Activated CD8-positive, alpha-beta memory T cell treated with anti-CD3 and anti-CD28 coated beads, Interleukin-2, amount 50 U/mL, for 4 hours (primary cell): ENCODE measurements at regions not wholly inside any gene's neighbourhood (a gene's known extent, or its start where the extent isn't known, plus 50 kb on each side); places are given as distances from the start of the nearest gene placed in this dataset.

ENCODE experiments used
- DNase-seq: peaks from one replicate; pipeline ENCODE4 v3.0.0-alpha.2; 2020

DNA sequence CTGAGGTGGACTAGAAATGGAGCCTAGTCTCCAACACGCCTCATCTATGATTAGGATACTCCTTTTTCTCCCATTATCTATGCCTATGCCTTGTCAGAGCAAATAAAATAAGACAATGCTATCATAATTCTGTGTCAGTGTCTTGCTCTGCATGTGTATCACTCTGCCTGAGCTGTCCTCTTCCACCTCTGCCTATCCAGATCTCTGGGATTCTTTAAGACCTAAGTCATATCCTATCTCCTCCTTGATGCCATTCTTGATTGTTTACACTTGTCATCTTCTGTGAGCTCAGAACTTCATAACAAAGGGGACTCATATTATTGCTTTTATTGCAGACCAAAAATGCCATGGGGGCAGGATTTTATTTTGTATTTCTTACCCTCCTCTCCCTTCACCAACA lies 351.2 kb upstream of the C9orf72 start:
- DNase-seq: no peak

GRCh38 chr9:27925815-27926214 lies 352.5 kb upstream of the C9orf72 start:
- DNase-seq: no peak

DNA sequence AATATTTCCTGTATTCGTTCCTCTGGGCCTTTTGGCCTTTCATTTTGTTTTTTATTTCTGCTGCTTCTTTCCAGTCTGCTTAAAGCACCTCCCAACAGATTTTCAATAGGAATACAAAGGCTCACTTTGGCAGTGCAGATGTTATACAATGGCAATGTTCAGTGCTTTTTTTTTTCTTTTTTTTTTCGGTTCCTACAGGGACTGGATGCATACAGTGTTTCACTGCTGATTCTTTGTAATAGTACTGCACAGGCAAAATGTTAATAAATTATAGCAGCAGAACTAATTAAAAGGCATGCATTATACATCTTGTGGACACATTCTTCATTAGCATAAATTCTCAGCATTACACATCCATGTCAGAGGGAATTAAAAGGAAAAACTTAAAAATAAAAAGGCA lies 356.6 kb upstream of the C9orf72 start:
- no peak for DNase-seq

GRCh38 chr9:27933210-27934025 lies 360.1 kb upstream of the C9orf72 start:
- DNase-seq: no peak

DNA sequence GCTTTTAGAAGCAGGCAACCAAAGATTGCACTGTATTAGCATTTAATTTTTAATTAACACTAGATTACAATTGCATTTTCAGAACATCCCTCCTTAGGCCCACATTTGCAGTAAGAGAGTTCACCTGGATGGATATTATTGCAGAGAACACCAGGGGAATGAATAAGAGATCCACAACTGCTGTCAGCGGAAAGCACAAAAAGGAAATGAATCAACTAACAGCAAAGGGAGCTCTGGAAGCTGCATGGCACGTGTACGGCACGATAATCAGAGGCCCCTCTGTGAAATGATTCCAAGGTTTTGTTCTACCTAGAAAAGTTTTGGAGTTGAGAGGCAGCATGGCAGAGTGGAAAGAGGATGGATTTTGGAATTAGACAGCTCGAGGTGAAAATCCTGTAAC lies 361.2 kb upstream of the C9orf72 start:
- no peak for DNase-seq

DNA sequence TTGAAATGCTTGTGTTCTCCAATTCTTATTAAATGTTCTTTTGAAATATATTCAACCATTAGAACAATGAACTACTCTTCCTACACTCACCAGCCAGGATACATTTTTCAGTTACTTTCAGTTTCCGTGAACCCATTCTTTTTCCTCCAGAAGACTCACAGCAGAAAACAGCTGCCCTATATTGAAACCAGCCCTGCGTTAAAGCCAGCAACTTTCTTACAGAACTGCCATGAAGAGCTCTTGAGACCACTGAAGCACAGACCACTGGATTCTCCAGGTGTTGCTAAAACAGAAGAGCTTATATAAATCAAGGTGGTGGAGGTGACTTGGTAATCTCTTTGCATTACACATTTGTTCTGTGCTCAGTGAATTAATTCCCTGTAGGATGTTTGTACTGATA lies 365.9 kb upstream of the C9orf72 start:
- no peak for DNase-seq

DNA sequence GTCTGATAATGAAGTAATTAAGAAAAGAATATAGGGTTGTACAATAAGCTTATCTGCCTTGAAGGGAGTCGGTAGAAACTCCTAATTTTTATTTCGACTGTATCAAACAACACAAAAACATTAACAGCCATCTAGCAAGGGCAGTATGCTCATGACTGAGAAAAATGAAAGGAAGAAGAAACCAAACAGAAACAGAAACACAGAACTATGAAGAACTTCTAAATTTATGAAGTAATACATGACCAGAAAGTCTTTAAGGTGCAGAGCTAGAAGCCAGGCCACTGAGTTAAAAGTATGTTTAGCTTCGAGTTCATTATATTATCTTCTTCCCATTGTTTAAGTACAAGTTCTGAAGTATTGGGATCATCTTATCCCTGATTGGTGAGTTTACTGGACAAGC lies 367.3 kb upstream of the C9orf72 start:
- no peak for DNase-seq

DNA sequence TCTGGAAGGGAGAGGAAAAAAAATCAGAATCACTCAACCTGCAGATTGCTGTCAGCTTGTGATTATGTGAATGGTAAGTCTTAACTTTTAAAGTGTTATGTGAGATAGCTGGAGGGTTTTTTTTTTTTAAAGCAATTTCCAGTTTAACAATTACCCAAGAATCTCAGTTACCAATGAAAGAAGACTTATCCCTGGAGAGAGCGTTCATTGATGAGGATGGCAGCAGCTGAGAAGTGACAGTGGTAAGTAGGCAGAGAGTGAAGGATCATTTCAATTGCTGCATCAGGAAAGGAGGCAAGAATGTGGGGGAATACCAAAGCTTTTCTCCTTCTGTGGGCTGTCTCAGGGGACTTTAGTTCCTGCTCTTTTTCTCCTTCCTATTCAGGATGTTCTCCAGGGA lies 370.2 kb upstream of the C9orf72 start:
- no peak for DNase-seq

DNA sequence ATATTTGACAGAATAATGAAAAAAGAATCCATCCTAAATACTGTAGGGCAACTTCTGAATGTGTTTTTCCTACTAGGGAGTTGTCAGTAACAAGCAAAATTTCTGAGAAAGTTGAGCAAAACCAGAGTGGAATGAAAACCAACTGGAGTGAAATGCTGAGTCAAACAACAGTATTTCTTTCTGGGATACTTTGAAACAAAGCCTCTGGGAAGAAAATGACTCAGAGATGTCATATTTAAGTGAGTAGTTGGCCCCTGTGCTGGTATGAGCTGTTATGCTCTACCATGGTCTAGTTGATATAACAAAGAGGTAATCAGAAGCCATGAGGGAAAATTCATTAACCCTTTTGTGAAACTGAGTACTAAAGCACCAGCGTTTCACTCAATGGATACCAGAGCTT lies 372.1 kb upstream of the C9orf72 start:
- DNase-seq: no peak

DNA sequence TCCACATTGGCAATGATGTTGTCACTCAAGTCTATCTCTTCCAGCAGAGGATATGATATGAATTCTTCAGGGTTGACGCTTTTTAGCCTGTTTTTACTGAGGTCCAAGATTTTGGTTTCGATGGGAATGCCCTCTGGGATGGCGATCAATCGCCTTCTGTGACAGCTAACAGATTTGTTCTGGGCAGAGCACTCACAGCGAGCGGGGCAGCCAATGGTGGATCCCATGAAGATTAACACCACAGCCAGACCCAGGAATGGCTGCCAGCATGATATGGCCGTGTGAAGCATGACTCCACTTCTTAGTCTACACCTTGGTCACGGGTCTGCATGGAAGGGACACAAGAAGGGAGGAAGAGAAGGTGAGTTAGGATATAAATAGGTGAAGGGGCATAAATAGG lies 377.1 kb upstream of the C9orf72 start:
- no peak for DNase-seq

DNA sequence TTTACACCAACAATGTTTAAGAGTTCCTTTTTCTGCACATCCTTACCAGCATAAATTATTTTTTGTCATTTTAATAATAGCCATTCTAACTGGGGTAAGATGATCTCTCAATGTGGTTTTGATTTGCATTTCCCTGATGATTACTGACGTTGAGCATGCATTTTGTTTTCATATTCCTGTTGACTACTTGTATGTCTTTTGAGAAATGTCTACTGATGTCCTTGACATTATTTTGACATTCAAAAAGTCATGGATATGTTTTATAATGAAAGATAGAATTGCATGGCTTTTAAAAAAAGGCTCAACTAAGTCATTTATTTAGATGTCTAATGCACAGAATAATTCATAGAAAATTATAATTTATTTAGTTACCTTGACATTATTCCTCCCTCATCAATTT lies 381.6 kb upstream of the C9orf72 start:
- no peak for DNase-seq

DNA sequence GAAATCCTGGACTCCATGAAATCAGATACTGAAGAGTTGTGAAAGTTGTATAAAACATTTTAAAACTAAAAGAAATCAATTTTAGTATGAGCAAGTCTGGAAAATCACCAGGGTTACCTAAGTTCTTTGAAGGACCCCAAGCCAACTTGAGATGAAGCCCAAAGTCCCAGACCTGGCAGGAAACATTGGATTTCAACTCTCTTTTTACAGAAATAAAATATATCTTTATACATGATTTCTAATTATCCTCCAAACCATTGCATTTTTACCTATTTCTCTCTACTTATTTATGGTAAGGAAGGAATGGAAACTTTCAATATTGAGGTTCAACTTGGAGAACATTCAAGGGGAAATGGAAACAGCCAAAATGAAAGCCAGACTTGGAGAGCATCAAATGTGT lies 390.6 kb upstream of the C9orf72 start:
- DNase-seq: no peak

DNA sequence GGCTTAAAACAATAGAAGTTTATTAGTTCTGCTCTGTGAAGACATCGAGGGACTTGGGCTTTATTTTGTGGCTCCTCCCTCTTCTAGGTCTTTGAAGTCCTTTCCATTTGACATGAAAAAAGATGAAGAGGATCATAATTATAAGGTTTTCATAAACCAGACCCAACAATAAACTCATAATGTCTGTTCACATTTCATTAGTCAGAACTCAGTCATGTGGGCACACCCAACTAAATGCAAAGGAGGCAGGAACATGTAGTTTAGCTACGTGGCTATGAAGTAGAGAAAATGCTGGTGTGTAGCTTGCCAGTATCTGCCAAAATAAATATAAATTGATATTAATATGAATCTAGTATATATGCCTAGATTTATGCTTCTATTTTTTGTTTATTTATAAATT lies 393.9 kb upstream of the C9orf72 start:
- DNase-seq: no peak

- no peak for DNase-seq
Observed at GRCh38 chr9:27977931-27978330, 404.6 kb upstream of the C9orf72 start.

GRCh38 chr9:27985714-27986113 lies 412.4 kb upstream of the C9orf72 start:
- no peak for DNase-seq

DNA sequence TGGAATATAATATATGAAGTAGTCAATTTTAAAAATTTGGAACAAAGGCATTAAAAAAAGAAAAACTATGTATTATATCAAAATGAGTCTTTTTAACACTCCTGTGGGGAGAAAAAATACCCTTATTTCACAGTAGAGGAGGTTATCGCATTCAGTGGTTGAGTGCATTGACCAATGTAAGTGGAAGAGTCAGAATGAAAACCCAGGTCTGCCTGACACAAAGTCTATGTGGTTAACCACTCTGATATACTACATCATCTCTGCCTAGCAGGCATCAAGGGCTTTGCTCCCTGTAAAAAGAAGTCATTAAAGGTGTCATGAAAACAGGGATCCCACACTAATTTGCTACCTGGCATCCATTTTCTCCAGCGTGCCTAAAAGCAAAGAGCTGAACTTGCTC lies 417.2 kb upstream of the C9orf72 start:
- no peak for DNase-seq

- no peak for DNase-seq
Observed at GRCh38 chr9:27991221-27991620, 417.9 kb upstream of the C9orf72 start.

DNA sequence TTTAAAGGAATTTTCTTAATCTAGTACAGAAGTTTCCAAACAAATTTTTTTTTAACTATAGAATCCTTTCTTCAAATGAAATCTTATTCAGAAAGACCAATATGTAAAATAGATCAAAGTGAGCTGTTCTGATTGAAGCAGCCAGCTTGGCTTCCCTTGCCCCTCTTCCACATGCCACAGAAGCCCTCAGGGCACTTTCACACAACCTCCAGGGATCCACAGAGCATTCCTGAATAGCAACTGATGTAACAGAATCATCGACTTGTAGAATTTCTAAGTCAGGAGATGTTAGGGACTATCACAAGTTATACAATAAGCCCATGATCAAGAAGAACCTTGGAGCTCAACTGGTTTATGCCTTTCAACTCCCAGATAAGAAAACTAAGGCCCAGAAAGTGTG lies 427.8 kb upstream of the C9orf72 start:
- DNase-seq: no peak

DNA sequence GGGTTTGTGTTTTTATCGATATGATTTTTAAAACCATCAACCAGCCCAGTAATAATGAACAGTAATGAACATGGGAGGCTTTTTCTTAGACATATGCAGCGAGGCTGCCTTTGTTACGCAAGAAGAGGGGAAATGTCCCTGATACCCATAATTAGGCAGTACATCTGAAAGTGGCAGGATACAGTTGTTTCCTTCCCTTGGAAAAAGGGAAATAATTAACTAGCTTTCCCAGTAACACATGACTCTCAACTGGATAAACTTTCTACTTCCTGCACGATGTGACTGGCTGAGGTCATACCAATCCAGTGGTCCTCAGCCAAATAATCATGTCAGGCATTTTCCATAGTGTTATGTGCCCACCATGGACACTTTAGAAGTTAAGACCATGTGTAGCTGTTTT lies 431.6 kb upstream of the C9orf72 start:
- no peak for DNase-seq

GRCh38 chr9:28005779-28006178 lies 432.5 kb upstream of the C9orf72 start:
- no peak for DNase-seq

DNA sequence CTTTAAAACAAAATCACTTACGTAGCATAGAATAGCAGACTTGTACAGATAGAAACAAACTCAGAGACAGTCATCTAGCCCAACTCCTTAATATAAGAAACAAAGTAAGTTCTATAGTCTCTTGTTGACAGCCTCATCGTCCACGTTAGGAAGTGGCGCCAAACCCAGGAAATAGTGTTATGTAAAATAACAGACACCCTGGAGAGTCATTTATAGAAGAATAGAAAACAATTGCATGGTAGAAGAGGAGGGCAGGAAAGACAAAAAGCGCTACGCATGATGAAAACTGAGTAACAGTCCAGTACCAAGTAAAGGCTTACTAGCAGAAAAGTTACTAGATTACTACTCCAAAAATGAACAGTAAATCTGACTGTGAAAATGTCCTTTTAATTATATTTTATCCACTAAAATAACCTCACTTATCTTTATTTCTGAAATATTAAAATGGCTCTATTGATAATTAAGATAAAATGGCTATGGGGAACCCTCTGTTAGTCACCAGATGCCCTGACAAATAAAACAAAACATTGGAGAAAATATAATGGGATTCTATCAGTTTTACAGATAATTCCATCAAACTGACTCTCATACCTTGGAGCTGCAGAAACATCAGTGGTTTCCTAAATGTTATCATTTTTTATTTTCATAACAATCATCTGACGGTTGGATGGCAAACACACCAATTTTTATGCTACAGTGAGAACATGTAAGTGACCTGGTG lies 434.0 kb upstream of the C9orf72 start:
- no peak for DNase-seq

DNA sequence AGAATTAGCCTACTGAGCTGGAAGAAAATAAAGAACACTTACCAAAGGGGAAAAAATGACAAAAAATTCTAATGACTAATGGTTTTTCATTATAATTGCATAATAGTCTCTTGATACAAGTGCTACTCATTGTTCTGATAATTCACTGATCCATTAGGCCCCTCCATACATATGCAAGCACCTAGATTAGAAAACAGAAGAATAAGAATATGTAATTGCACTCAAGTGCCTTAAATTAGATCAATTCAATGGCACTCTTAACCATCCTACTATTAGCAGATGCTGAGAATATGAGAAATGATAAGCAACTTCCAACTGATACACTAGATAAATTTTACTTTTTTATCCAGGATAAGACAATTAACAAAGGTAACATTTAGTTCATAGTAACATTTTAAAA lies 440.9 kb upstream of the C9orf72 start:
- no peak for DNase-seq

DNA sequence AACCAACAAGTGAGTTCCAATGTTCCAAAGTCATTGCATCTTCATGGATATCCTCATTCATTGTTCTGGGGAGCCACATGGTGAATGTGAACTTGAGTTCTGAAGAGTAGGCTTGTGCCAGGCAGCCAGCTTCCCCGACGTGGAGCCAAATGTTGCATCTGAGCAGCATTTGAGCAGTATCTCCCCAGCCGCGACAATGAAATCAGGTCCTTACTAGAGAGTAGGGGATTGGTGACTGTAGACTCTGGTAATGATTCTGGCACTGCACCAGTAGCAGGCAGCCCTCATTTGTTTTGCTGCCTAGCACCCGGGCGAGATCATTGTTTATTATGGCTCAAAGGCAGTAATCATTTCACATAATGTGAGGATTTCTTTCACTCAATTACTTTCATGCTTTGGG lies 451.4 kb upstream of the C9orf72 start:
- DNase-seq: no peak

DNA sequence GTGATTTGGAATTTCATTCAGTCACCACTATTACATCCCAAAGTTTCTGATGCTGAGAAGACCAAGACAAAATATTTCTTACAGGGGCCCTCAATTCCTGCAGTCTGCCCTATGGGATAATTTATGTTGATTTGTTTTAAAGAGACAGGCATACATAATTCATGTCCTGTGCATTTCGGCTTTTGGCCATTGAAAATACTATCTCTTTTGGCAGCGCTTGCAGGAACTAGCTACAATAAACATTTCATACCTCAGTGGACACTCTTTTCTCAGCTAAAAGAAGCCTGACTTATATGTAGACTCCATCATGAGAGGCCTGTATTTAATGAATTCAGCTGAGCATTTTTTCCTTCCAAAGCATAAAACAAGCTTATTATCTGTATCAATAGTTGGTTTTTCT lies 451.9 kb upstream of the C9orf72 start:
- no peak for DNase-seq
